Lung (tissue), 11 donors: ENCODE measurements at regions not wholly inside any gene's neighbourhood (a gene's known extent, or its start where the extent isn't known, plus 50 kb on each side); places are given as distances from the start of the nearest gene placed in this dataset.

Source experiments
- ATAC-seq: fragments of 200-7000 bp; cut with Tn5 transposase; one replicate; pipeline ENCODE4 v1.9.1; 2020; ENCODE audit warnings: moderate number of reproducible peaks; ENCODE audit not compliant: insufficient read depth, low FRiP score
- DNase-seq, 3 donors: peaks; one replicate each; pipeline ENCODE4 v3.0.0-alpha.2; 2013 to 2017
- H3K27ac ChIP-seq, 2 donors: one replicate each; pipeline ENCODE4 v1.5.1; 2013; ENCODE audit warnings: mild to moderate bottlenecking in 2 of 2, moderate library complexity in 2 of 2, control low read depth in 1 of 2, inconsistent platforms in 1 of 2, low read depth in 1 of 2, low read length in 1 of 2
- H3K27me3 ChIP-seq, 3 donors: one replicate each; pipeline ENCODE4 v1.5.1; 2013; ENCODE audit warnings: low read length in 2 of 3; ENCODE audit not compliant: control insufficient read depth in 3 of 3, insufficient read depth in 3 of 3
- H3K36me3 ChIP-seq, 4 donors: one replicate each; pipeline ENCODE4 v1.5.1; 2013; ENCODE audit warnings: low read length in 4 of 4, mild to moderate bottlenecking in 1 of 4, moderate library complexity in 1 of 4; ENCODE audit not compliant: control insufficient read depth in 4 of 4, insufficient read depth in 4 of 4
- H3K4me1 ChIP-seq, 5 donors: one replicate each; pipeline ENCODE4 v1.5.1; 2013; ENCODE audit warnings: low read length in 5 of 5, mild to moderate bottlenecking in 2 of 5, moderate library complexity in 1 of 5; ENCODE audit not compliant: control insufficient read depth in 5 of 5, insufficient read depth in 5 of 5
- H3K4me3 ChIP-seq: one replicate; pipeline ENCODE4 v1.5.1; 2013; ENCODE audit warnings: mild to moderate bottlenecking, control low read depth, moderate library complexity
- H3K9ac ChIP-seq, 2 donors: one replicate each; pipeline ENCODE4 v1.5.1; 2013; ENCODE audit warnings: low read length in 2 of 2, control low read depth in 1 of 2; ENCODE audit not compliant: insufficient read depth in 1 of 2
- H3K9me3 ChIP-seq, 4 donors: one replicate each; pipeline ENCODE4 v1.5.1; 2013; ENCODE audit warnings: low read length in 3 of 4, mild to moderate bottlenecking in 1 of 4, moderate library complexity in 1 of 4; ENCODE audit not compliant: control insufficient read depth in 4 of 4, insufficient read depth in 3 of 4
- CTCF ChIP-seq: IDR thresholded peaks from 2 replicates; pipeline ENCODE4 v1.5.1; 2012; ENCODE audit warnings: mild to moderate bottlenecking; ENCODE audit errors: control extremely low read depth, extremely low read depth
- WGBS, 2 donors: extraction: QIAGEN DNeasy Blood & Tissue Kit; methylation state at CpG; one replicate each; pipeline ENCODE4 v1.1.7; 2013; 5-methylcytosine and 5-hydroxymethylcytosine counted together
- donor health status: control.
- donor health status: control.
- donor health status: Bipolar disorder and iron deficiency.
- donor health status: healthy.
- donor health status: DM: yes; HTN: yes; CAD: no.

- Histone ChIP-seq H3K9ac (no peak overlapping the region), H3K27me3 (no peaks in the 10 kb centered on the region), H3K36me3 (no peaks in the 10 kb centered on the region), H3K9me3 (no peaks in the 10 kb centered on the region), H3K4me3 (no peak overlapping the region), H3K4me1 (no peaks in the 10 kb centered on the region), H3K27ac (no peak overlapping the region)
- ATAC-seq (no peak), DNase-seq (no peak)
- TF ChIP-seq CTCF, result no peak
- 37 to 52% methylated on average over 1 of the region's 1 CpG for WGBS, 2 donors
Observed at GRCh38 chr7:115831371-115831770, 199.2 kb downstream of the TFEC start.

- Histone ChIP-seq H3K4me1 (no peaks in the 10 kb centered on the region), H3K27ac (no peak overlapping the region), H3K9ac (no peak overlapping the region), H3K4me3 (no peak overlapping the region), H3K27me3 (no peaks in the 10 kb centered on the region), H3K9me3 (no peaks in the 10 kb centered on the region), H3K36me3 (no peaks in the 10 kb centered on the region)
- 66 to 84% methylated on average over 3 of the region's 3 CpGs for WGBS, 2 donors
- TF ChIP-seq CTCF, result no peak
- DNase-seq (no peak), ATAC-seq (no peak)
Observed at GRCh38 chr7:115827305-115828045, 203.1 kb downstream of the TFEC start.

- H3K27ac ChIP-seq, result no peak overlapping the region
Observed at GRCh38 chr7:115825456-115826115, 205.0 kb downstream of the TFEC start.

More at GRCh38 chr7:115825456-115826115, 205.0 kb downstream of the TFEC start:
- no peaks in the 10 kb centered on the region for H3K9me3 ChIP-seq
- H3K4me1 ChIP-seq, result no peaks in the 10 kb centered on the region
- no peak for ATAC-seq
- DNase-seq, result no peak
- H3K4me3 ChIP-seq, result no peak overlapping the region
- no peaks in the 10 kb centered on the region for H3K36me3 ChIP-seq
- TF ChIP-seq CTCF, result no peak
- 79 to 85% methylated on average over 2 of the region's 2 CpGs for WGBS, 2 donors
- H3K27me3 ChIP-seq, result no peaks in the 10 kb centered on the region
- H3K9ac ChIP-seq, result no peak overlapping the region
